ENCODE measurements at regions not wholly inside any gene's neighbourhood (a gene's known extent, or its start where the extent isn't known, plus 50 kb on each side); places are given as distances from the start of the nearest gene placed in this dataset.
"Not testable (repeated sequence)": the region's sequence is repeated elsewhere in the genome, so short reads cannot be mapped to it uniquely, and the experiment has no call there.

DNA sequence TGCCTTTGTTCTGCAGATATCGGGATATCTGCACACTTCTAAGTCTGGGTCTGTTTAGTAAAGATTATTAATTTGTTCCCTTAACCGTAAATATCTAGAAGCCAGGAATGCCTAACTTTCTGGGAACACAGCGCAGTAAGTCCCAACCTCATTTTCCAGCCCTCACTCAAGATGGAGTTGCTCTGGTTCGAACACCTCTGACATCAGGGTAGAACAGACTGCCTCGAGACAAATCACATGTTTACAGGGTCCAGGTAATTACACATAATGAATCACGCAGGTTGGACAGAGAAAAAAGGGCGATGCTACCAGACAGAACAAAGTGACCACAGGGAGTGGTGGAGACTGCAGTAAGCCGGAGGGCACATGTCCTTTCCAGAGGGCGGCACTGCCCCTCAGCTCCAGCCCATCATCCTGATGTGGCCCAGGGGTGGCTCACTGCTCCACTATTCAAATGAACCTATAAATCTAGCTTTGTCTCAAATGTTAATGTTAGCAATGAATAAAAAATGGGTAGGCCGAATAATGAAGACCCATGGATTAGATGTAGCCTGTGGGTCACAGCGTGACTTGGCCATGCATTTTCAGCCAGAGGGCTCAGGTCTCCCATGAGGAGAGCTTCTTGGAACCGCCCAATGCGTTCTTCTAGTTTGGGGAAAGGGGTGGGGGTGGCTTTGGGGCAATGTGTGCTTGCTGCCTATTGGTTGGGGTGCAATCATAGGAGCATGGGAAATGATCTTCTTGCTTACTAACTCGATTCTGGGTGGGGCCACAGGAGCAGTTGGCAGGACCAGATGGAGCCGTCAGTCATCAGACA lies 159.0 kb upstream of the SFSWAP start:
- no peak for DNase-seq (ENCODE audit: low read depth)

DNA sequence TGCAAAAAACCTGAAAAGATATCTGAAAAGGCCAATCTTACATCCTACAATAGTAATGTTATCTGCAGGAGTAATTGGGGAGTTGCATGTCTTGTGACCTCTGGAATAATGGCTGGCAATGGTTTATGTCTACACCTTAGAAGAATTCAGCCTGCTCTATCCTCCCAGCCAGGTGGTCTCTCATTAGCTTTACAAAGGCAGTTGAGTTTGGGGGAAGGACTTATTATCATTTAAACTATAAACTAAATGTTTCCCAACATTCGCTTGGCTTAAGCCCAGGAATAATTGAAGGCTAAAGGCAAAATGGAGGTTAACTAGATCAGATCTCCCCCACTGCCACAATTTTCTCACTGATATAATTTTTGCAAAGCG lies 158.4 kb upstream of the SFSWAP start:
- DNase-seq (ENCODE audit: low read depth): no peak

DNA sequence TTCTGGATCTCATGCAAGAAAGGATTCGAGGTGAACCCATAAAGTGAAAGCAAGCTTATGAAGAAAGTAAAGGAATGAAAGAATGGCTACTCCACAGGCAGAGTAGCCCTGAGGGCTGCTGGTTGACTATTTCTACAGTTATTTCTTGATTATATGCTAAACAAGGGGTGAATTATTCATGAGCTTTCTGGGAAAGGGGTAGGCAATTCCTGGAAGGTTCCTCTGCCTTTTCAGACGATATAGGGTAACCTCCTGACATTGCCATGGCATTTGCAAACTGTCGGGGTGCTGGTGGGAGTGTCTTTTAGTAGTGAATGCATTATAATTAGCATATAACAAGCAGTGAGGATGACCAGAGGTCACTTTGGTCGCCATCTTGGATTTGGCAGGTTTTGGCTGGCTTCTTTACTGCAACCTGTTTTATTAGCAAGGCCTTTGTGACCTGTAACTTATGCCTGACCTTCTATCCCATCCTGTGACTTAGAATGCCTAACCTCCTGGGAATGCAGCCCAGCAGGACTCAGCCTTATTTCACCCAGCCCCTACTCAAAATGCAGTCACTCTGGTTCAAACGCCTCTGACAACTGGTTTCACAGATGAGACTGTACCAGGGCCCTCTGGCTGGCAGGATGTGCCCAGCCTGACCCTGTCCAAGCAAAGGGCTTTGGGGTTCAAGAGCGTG lies 157.7 kb upstream of the SFSWAP start:
- no peak for DNase-seq (ENCODE audit: low read depth)

- no peak for DNase-seq (ENCODE audit: low read depth)
Measured at GRCh38 chr12:131555197-131555846, 155.6 kb upstream of the SFSWAP start.

GRCh38 chr12:131555866-131556265 lies 155.0 kb upstream of the SFSWAP start:
- DNase-seq (ENCODE audit: low read depth): no peak

DNA sequence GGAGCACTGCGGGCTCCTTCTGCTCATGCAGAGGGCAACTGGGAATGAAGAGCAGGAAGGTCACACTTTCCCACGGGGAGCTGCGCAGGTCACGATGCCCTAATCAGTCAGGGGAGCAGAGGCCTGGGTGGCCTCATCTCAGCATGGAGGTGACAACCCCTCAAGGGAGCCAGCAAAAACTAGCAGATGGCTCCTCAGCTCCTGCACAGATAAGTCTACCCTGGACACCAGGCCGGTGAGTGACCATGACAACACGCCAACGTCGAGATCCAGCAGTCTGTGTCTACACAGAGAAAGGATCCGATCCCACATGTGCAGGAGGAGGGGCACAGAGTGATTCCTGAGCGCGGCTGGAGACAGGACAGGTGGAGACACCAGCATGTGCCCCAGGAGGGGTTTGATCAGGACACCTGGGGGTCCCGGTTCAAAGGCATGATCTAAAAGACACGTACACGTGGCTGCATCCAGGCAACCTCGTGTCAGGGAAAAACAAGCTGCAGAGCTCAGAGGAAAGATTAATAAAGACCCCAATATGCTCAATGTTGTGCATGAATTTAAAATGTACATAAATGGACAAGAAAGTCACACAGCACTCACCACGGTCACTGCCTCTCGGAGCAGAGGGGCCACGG lies 153.7 kb upstream of the SFSWAP start:
- DNase-seq (ENCODE audit: low read depth): no peak

GRCh38 chr12:131559517-131560516 lies 151.1 kb upstream of the SFSWAP start:
- no peak for DNase-seq (ENCODE audit: low read depth)

GRCh38 chr12:131561051-131561450 lies 149.8 kb upstream of the SFSWAP start:
- no peak for DNase-seq (ENCODE audit: low read depth)

DNA sequence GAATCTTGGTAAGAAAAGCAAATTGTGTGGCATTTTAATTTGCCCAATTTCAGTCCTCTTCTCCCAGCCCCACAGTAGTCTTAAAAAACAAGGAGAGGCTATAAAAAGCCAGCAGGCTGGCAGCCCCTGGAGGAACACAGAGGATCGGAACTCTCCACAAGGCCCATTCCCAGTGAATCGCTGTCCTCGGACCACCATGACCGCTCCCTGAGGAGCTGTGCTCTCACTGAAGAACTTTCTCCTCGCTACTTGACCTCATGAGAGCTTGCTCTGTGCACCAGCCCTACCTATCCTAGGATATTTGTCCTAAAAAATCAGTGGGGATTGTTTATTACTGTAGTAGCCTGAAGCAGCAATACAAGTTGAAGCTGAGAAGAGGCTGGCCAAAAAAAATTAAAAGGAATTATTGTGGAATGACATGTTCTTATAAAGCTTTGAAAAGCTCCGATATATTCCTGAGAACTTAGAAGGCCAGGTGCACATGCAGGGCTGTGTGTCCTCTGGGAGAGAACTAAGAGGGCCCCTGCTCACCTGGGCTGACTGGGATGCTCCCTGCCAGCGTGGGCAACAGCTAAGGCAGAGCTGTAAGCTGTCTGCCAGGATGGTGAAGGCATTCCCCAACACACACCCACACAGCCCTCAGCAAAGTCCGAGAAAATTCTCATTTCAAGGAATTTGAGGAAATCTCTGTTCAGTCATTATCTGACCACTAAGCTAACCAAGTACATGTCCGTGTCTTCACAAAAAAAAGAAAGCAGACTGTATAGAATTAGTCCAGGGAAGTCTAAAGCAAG lies 148.8 kb upstream of the SFSWAP start:
- DNase-seq (ENCODE audit: low read depth): no peak

GRCh38 chr12:131564138-131564727 lies 146.7 kb upstream of the SFSWAP start:
- DNase-seq (ENCODE audit: low read depth): not testable (repeated sequence)

DNA sequence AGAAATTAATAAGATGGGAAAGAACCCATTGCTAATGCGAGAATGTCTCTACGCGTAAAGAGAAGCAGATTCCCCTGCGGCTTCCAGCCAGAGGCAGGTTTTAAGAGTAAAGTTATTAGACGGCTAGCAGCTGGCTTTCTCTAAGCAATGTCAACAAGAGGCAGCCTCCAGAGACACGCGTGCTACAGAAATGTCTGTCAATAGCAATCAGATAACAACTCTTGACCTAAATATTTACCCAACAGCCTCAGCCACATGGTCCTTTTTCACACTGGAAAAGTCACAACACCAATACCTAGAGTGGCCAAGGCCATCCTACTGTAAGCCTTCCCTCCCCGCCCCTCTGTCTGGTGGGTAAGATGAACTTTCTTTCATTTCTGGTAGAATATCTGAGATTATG lies 146.0 kb upstream of the SFSWAP start:
- DNase-seq (ENCODE audit: low read depth): no peak

DNA sequence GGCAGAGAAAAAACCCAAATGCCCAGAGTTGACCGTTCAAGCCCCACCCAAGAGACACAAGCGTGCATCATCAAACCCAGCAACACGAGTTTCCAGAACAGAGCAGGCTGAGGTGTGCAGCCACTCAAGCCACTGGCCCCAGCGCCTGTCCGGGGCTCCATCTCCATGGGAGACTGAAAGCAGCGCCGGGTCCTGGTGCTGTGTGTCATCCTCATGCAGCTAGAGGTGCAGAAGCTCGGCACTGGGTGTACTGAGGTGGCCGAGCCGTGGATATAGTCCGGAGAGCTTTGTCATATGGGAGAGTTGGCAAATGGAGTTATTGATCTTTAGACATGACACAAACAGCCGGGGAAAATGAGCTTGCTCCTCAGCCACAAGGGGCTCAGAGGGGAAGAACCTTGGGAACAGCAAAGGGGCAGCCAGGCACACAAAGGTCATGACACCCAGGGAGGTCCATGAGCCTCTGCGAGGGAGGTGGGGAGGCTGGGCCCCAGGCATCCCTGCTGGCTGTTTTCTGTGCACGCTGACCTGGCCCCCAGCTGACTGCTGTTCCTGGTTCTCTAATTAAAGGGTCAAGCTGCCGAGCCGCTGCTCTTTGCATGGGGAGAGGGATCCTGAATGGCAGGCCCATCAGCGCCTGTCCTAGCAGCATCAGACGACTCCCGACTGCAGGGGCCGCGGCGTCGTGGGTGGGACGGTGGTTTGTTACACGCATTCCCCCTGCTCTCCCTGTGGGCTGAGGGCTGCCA lies 145.4 kb upstream of the SFSWAP start:
- DNase-seq (ENCODE audit: low read depth): no peak

- DNase-seq (ENCODE audit: low read depth): no peak
Measured at GRCh38 chr12:131568336-131568735, 142.6 kb upstream of the SFSWAP start.

GRCh38 chr12:131570596-131570995 lies 140.3 kb upstream of the SFSWAP start:
- DNase-seq (ENCODE audit: low read depth): no peak

GRCh38 chr12:131571827-131572226 lies 139.1 kb upstream of the SFSWAP start:
- DNase-seq (ENCODE audit: low read depth): no peak

- DNase-seq (ENCODE audit: low read depth): no peak
Measured at GRCh38 chr12:131572626-131573025, 138.3 kb upstream of the SFSWAP start.

DNA sequence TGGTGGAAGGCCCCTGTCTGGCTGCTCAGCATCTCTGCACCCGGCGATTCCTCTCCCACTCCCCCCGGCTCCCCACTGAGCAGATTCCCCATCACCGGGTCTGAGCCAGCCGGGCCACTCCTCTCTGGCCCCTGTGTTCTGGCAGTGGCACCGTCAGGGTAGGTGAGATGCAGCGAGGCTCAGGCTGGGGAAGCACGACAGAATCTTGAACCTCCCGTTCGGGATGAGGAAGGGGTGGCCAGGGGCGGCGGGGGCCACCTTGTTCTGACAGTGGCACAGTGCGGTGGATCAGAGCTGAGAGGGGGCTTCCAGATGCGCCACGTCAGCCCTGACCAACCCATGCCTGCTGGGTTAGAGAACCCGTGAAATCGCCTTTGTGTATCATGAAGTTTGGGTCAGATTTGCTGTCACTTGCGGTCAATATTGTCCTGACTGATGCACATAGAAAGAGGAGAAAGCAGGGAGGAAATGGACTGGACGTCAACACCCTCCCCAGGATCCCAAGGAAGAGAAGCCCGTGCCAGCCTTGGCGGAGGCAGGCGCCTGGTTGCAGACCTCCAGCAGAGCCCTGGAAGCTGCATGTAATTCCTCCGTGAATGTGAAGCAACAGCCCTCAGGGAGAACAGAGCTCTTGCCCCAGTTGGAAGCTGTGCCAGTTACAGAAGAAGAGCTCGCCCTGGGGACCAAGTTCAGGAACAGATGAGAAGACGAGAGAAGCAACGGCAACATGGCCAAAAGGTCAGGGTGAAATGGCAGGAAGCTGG lies 137.1 kb upstream of the SFSWAP start:
- no peak for DNase-seq (ENCODE audit: low read depth)

- DNase-seq (ENCODE audit: low read depth): no peak
Measured at GRCh38 chr12:131574395-131574771, 136.5 kb upstream of the SFSWAP start.

DNA sequence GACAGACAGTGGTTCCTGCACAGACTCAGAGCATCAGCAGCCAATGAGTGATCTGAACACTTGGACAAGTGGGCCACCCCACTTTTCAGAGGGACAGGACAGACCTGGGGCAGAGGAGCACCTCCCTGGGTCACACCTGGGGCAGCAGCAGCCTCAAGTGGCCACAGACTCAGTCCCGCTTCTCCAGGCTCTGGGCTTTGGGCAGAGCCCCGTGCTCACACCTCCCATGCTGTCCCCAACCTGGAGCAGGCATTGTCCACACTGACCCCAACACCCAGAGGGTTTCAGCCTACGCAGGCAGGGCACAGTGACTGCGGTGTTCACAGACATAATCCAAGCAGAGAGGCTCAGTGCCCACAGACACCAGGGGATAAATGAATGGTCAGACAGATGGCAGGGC lies 135.5 kb upstream of the SFSWAP start:
- DNase-seq (ENCODE audit: low read depth): no peak

Measured in stimulated activated CD8-positive, alpha-beta memory T cell treated with anti-CD3 and anti-CD28 coated beads, Interleukin-15, amount 100 ng/mL, for 24 hours (primary cell).